Stimulated activated memory B cell treated with anti-CD40 and anti-IgM and Interleukin-4, amounts not matched to agents 10 μg/mL and 1 μg/mL and 100 μg/mL, for 72 hours (primary cell): ENCODE measurements at regions not wholly inside any gene's neighbourhood (a gene's known extent, or its start where the extent isn't known, plus 50 kb on each side); places are given as distances from the start of the nearest gene placed in this dataset.
"Not testable (repeated sequence)": the region's sequence is repeated elsewhere in the genome, so short reads cannot be mapped to it uniquely, and the experiment has no call there.

Source experiments
- ATAC-seq: fragments of 150-1000 bp; cut with Tn5 transposase; 2 replicates; pipeline ENCODE4 v1.10.0; 2021
- H3K27ac Mint-ChIP-seq: one replicate; pipeline ENCODE4 v1.8.0; 2022; ENCODE audit warnings: mild to moderate bottlenecking, mixed read lengths
- H3K27me3 Mint-ChIP-seq: one replicate; pipeline ENCODE4 v1.8.0; 2022; ENCODE audit warnings: mixed read lengths
- H3K36me3 Mint-ChIP-seq: one replicate; pipeline ENCODE4 v1.8.0; 2022; ENCODE audit warnings: mixed read lengths
- H3K4me1 Mint-ChIP-seq: one replicate; pipeline ENCODE4 v1.8.0; 2022; ENCODE audit warnings: mixed read lengths
- H3K4me3 Mint-ChIP-seq: one replicate; pipeline ENCODE4 v1.8.0; 2022; ENCODE audit warnings: mild to moderate bottlenecking, moderate library complexity, mixed read lengths
- H3K9me3 Mint-ChIP-seq: one replicate; pipeline ENCODE4 v1.8.0; 2022; ENCODE audit warnings: mixed read lengths

DNA sequence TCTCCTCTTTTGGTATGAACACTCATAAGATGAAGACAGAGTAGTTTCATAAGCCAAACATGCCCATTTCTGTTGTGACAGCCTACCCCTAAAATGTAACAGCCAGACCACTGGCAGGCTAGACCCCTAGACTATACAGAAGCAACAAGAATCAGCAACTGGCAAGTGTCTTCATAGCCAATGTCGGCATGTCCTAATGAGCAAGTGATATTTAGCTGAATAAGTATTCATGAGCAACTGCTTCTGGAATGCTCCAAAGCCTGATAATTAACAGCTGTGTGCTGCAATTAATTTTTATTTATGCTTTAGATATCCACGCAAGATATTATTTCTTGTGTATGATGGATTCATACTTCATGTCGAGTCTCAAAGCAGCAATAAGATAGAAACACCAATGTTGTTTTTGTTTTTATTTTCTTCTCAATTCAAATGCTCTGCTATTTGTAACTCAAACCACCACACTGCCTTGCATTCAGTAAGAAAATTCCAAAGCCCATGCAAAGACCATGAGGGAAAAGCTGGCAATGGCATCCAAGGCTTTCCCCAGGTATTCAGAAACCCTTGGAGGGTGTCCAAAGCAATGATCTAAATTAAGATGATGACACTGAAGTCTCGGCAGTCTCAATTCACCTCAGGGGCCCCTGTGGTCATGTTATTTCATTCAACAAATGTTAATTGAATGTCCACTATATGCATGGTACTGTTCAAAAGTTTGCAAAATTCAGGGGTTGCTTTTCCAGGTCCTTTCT is 167.7 kb upstream of the NECTIN3 start:
- no peaks in the 10 kb centered on the region for H3K27me3 Mint-ChIP-seq
- H3K9me3 Mint-ChIP-seq, result no peaks in the 10 kb centered on the region
- H3K36me3 Mint-ChIP-seq, result no peaks in the 10 kb centered on the region
- H3K27ac Mint-ChIP-seq, result no peak overlapping the region
- H3K4me3 Mint-ChIP-seq, result no peak overlapping the region
- no peaks in the 10 kb centered on the region for H3K4me1 Mint-ChIP-seq
- no peak for ATAC-seq

DNA sequence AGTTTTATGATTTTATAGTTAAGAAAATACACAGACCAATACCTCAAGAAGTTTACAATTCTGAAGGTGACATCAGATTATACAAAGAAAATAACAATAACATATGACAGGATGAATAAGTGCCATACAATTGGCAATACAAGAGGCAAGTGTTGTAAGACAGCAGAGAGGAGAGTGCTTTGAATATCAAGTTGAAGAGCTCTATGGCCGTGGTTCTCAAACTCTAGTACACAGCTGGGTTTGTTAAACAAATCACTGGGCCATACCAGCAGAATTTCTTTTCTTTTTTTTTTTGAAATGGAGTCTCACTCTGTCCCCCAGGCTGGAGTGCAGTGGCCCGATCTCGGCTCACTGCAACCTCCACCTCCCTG is 167.1 kb upstream of the NECTIN3 start:
- Mint-ChIP-seq H3K4me3 (no peak overlapping the region), H3K27me3 (no peaks in the 10 kb centered on the region), H3K4me1 (no peaks in the 10 kb centered on the region), H3K36me3 (no peaks in the 10 kb centered on the region), H3K9me3 (no peaks in the 10 kb centered on the region), H3K27ac (no peak overlapping the region)
- ATAC-seq, result no peak

- ATAC-seq, result no peak
- H3K4me3 Mint-ChIP-seq, result no peak overlapping the region
- no peaks in the 10 kb centered on the region for H3K36me3 Mint-ChIP-seq
- no peaks in the 10 kb centered on the region for H3K4me1 Mint-ChIP-seq
- H3K27ac Mint-ChIP-seq, result no peak overlapping the region
- H3K27me3 Mint-ChIP-seq, result no peaks in the 10 kb centered on the region
- H3K9me3 Mint-ChIP-seq, result no peaks in the 10 kb centered on the region
Measured at GRCh38 chr3:110905121-110905520, 166.5 kb upstream of the NECTIN3 start.

- H3K4me3 Mint-ChIP-seq, result no peak overlapping the region
- no peak overlapping the region for H3K27ac Mint-ChIP-seq
- H3K9me3 Mint-ChIP-seq, result peaks cover 2% of the 10 kb centered on the region
- H3K4me1 Mint-ChIP-seq, result no peaks in the 10 kb centered on the region
- no peak for ATAC-seq
- H3K36me3 Mint-ChIP-seq, result no peaks in the 10 kb centered on the region
- H3K27me3 Mint-ChIP-seq, result no peaks in the 10 kb centered on the region
Measured at GRCh38 chr3:110909839-110910238, 161.8 kb upstream of the NECTIN3 start.

DNA sequence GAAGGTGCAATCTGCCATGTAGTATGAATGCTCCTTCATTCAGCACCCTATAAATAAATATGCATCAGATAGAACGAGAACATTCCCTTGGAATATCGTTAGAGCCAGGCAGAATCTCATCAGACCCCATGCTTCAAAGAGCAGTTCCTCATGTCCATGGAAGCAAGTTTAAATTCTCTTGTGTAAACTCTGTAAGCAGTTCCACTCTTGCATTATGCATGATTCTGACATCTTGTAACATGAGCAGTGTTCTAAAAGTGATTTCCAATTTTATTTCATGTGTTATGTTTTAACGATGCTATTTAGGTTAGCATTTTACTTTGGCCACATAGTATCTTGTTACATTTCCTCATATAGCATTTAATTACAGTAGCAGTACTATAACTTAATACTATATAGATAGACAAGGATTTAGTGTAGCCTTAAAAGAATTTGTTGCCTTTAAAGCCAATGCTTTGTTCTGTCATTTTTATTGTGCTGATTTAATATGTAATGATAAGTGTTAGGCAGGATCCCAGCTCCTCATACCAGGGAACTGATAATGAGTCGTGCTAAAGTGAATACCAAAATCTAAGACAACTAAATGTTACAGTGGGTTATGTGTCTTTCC is 161.2 kb upstream of the NECTIN3 start:
- no peak for ATAC-seq
- Mint-ChIP-seq H3K27me3 (no peaks in the 10 kb centered on the region), H3K4me3 (no peak overlapping the region), H3K36me3 (no peaks in the 10 kb centered on the region), H3K9me3 (peaks cover 2% of the 10 kb centered on the region), H3K4me1 (no peaks in the 10 kb centered on the region), H3K27ac (no peak overlapping the region)

DNA sequence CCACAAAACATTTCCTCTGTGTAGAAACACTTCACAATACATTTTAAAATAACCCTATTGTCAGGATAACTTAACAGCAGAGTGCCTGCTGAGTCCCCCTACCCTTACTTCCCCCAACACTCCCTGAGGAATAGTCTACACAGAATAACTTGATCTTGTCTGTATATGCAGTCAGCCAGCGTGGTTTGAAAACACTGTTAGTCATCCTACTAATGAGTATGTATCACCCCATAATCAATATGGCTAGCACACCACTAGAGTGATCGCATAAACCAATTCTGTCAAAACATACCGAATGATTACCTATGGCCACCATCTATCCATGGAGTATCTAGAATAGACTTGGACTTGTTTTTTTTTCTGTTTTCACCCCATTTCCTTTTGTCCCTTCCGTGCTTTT is 152.7 kb upstream of the NECTIN3 start:
- H3K4me1 Mint-ChIP-seq, result no peaks in the 10 kb centered on the region
- no peak for ATAC-seq
- H3K27ac Mint-ChIP-seq, result no peak overlapping the region
- no peaks in the 10 kb centered on the region for H3K36me3 Mint-ChIP-seq
- H3K27me3 Mint-ChIP-seq, result no peaks in the 10 kb centered on the region
- H3K9me3 Mint-ChIP-seq, result peaks cover 4% of the 10 kb centered on the region
- H3K4me3 Mint-ChIP-seq, result no peak overlapping the region

DNA sequence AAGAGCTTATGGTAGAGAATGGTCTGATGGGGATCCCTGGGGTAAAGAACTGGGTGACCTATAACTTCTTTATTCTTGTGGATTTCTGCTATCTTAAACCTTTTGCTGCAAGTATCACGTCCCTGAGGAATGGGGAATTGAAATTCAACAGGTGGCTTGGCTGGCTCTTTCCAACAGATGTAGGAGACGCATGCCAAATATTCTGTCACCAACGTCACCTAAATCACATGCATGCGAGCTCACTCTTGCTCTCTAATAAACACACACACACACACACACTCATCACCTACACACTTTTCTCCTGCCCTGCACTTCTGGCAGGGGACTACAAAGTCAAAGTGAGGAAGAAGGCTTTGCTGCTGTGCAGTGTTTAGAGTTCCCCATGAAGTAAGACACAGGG is 145.8 kb upstream of the NECTIN3 start:
- ATAC-seq, result no peak
- H3K27me3 Mint-ChIP-seq, result no peaks in the 10 kb centered on the region
- H3K4me3 Mint-ChIP-seq, result no peak overlapping the region
- no peaks in the 10 kb centered on the region for H3K4me1 Mint-ChIP-seq
- H3K36me3 Mint-ChIP-seq, result no peaks in the 10 kb centered on the region
- no peak overlapping the region for H3K27ac Mint-ChIP-seq
- H3K9me3 Mint-ChIP-seq, result peaks cover 2% of the 10 kb centered on the region

DNA sequence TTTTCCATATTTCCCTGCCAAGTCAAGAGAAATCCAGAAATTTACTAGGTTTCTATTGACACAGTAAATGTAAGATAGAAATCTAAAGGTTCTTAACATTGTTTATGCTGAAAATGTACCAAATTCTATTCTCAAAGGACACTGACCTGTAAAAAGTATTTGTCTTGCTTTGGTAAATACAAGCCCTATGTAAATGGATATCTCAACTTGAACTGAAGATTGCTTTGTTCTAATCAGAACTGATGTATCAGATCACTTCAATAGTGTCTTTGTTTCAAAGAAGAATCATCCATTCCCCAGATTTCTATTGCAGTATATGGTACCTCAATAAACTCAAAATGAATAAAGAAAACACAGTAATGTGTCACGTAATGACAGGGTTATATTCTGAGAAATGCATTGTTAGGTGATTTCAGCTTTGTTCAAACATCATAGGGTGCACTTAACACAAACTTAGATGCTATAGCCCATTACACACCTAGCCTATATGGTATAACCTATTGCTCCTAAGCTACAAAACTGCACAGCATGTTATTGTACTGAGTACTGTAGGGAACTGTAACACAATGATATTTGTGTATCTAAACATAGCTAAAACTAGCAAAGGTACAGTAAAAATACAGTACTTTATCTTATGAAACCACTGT is 143.5 kb upstream of the NECTIN3 start:
- Mint-ChIP-seq H3K27ac (no peak overlapping the region), H3K36me3 (no peaks in the 10 kb centered on the region), H3K27me3 (no peaks in the 10 kb centered on the region), H3K9me3 (no peaks in the 10 kb centered on the region), H3K4me1 (no peaks in the 10 kb centered on the region), H3K4me3 (no peak overlapping the region)
- ATAC-seq, result no peak

DNA sequence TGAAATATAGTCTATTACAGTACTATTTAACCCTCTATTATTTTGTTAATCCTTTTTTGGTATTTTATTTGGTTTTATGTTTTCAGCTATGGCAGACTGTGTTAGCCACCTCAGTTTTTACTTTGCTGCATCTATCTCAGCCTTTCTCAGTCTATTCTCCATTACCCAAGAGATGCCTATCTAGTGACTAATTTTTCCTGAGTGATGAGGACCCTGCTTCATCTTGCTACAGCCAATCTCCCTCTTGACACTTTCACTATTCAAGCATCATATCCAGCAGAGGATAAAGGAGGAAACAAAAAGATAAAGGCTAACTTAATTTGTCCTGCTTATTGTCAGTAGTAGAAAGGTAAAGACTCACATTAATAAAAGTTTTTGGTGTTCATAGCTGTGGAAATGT is 141.8 kb upstream of the NECTIN3 start:
- Mint-ChIP-seq H3K4me1 (no peaks in the 10 kb centered on the region), H3K36me3 (no peaks in the 10 kb centered on the region), H3K27ac (no peak overlapping the region), H3K27me3 (no peaks in the 10 kb centered on the region), H3K9me3 (peaks cover under 1% of the 10 kb centered on the region), H3K4me3 (no peak overlapping the region)
- ATAC-seq, result no peak

- no peaks in the 10 kb centered on the region for H3K4me1 Mint-ChIP-seq
- H3K9me3 Mint-ChIP-seq, result peaks cover 3% of the 10 kb centered on the region
- H3K27ac Mint-ChIP-seq, result no peak overlapping the region
- no peaks in the 10 kb centered on the region for H3K27me3 Mint-ChIP-seq
- no peaks in the 10 kb centered on the region for H3K36me3 Mint-ChIP-seq
- ATAC-seq, result no peak
- no peak overlapping the region for H3K4me3 Mint-ChIP-seq
Measured at GRCh38 chr3:110932567-110932966, 139.0 kb upstream of the NECTIN3 start.

DNA sequence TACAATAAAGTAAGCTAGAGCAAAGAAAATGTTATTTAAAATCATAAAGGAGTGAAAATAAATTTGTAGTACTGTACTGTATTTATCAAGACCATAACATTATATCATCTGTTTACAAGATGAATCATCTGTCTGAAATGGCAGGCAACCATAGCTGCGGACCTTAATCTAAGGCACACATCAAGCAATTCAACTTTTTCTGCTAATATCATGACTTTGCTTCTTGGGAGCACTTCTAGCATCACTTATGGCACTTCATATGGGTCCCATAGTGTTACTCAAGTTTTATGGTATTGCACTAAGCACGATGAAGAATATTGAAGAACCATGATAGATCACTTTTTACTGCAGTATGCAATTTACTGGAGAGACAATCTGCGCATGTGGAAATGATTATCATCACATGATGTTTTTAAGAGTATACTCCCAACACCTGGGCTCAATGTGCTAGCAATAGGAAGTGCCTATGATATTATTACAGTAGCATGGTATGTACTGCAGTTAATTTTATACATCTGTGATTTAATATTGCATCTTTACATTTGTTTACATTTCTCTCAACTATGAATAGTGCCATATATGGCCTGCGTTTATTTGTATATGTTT is 137.7 kb upstream of the NECTIN3 start:
- Mint-ChIP-seq H3K36me3 (no peaks in the 10 kb centered on the region), H3K4me1 (no peaks in the 10 kb centered on the region), H3K4me3 (no peak overlapping the region), H3K27ac (no peak overlapping the region), H3K9me3 (peaks cover 3% of the 10 kb centered on the region), H3K27me3 (no peaks in the 10 kb centered on the region)
- no peak for ATAC-seq

GRCh38 chr3:110938629-110939028 is 133.0 kb upstream of the NECTIN3 start:
- Mint-ChIP-seq H3K27me3 (no peaks in the 10 kb centered on the region), H3K4me3 (no peak overlapping the region), H3K36me3 (no peaks in the 10 kb centered on the region), H3K9me3 (peaks cover 7% of the 10 kb centered on the region), H3K27ac (no peak overlapping the region), H3K4me1 (no peaks in the 10 kb centered on the region)
- ATAC-seq, result no peak

- peaks cover 7% of the 10 kb centered on the region for H3K9me3 Mint-ChIP-seq
- no peak for ATAC-seq
- no peaks in the 10 kb centered on the region for H3K27me3 Mint-ChIP-seq
- H3K36me3 Mint-ChIP-seq, result no peaks in the 10 kb centered on the region
- H3K27ac Mint-ChIP-seq, result no peak overlapping the region
- no peak overlapping the region for H3K4me3 Mint-ChIP-seq
- H3K4me1 Mint-ChIP-seq, result no peaks in the 10 kb centered on the region
Measured at GRCh38 chr3:110940055-110940454, 131.6 kb upstream of the NECTIN3 start.

GRCh38 chr3:110944782-110945181 is 126.8 kb upstream of the NECTIN3 start:
- peaks cover 22% of the 10 kb centered on the region for H3K9me3 Mint-ChIP-seq
- no peak overlapping the region for H3K27ac Mint-ChIP-seq
- no peak for ATAC-seq
- H3K4me1 Mint-ChIP-seq, result no peaks in the 10 kb centered on the region
- no peaks in the 10 kb centered on the region for H3K27me3 Mint-ChIP-seq
- no peaks in the 10 kb centered on the region for H3K36me3 Mint-ChIP-seq
- H3K4me3 Mint-ChIP-seq, result no peak overlapping the region

- Mint-ChIP-seq H3K27me3 (no peaks in the 10 kb centered on the region), H3K36me3 (no peaks in the 10 kb centered on the region), H3K4me3 (no peak overlapping the region), H3K27ac (no peak overlapping the region), H3K9me3 (peaks cover 28% of the 10 kb centered on the region), H3K4me1 (no peaks in the 10 kb centered on the region)
- ATAC-seq, result no peak
Measured at GRCh38 chr3:110946810-110947209, 124.8 kb upstream of the NECTIN3 start.

DNA sequence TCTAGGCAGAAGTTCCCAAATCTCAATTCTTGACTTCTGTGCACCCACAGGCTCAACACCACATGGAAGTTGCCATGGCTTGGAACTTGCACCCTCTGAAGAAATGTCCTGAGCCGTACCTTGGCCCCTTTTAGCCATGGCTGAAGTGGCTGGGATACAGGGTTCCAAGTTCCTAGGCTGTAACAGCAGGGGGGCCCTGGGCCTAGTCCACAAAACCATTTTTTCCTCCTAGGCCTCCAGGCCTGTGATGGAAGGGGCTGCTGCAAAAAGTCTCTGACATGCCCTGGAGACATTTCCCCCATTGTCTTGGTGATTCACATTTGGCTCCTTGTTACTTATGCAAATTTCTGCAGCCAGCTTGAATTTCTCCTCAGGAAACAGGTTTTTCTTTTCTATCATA is 122.4 kb upstream of the NECTIN3 start:
- H3K4me3 Mint-ChIP-seq, H3K36me3 Mint-ChIP-seq, H3K27ac Mint-ChIP-seq, H3K27me3 Mint-ChIP-seq, ATAC-seq, H3K4me1 Mint-ChIP-seq: not testable (repeated sequence)
- peaks cover 27% of the 10 kb centered on the region for H3K9me3 Mint-ChIP-seq
